ENCODE measurements at regions not wholly inside any gene's neighbourhood (a gene's known extent, or its start where the extent isn't known, plus 50 kb on each side); places are given as distances from the start of the nearest gene placed in this dataset.

GRCh38 chr2:10223932-10224720 is 78.6 kb upstream of the HPCAL1 start:
- TF ChIP-seq, protein P1, sequence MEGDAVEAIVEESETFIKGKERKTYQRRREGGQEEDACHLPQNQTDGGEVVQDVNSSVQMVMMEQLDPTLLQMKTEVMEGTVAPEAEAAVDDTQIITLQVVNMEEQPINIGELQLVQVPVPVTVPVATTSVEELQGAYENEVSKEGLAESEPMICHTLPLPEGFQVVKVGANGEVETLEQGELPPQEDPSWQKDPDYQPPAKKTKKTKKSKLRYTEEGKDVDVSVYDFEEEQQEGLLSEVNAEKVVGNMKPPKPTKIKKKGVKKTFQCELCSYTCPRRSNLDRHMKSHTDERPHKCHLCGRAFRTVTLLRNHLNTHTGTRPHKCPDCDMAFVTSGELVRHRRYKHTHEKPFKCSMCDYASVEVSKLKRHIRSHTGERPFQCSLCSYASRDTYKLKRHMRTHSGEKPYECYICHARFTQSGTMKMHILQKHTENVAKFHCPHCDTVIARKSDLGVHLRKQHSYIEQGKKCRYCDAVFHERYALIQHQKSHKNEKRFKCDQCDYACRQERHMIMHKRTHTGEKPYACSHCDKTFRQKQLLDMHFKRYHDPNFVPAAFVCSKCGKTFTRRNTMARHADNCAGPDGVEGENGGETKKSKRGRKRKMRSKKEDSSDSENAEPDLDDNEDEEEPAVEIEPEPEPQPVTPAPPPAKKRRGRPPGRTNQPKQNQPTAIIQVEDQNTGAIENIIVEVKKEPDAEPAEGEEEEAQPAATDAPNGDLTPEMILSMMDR (conservative IDR thresholded peaks at IDR 0.05 in 1 of 2, IDR thresholded peaks at IDR 0.05 in 1 of 2; ENCODE audit: low read depth in 1 of 2, low read length in 2 of 2): no peak
- TF ChIP-seq EZH2 (IDR thresholded peaks at IDR 0.05; ENCODE audit: low read length, missing control alignments): no peak
